Fibroblast of gingiva (primary cell): ENCODE measurements at regions not wholly inside any gene's neighbourhood (a gene's known extent, or its start where the extent isn't known, plus 50 kb on each side); places are given as distances from the start of the nearest gene placed in this dataset.

Experiments
- DNase-seq: peaks from one replicate; pipeline ENCODE4 v3.0.0-alpha.2; 2011; ENCODE audit warnings: low read depth

DNA sequence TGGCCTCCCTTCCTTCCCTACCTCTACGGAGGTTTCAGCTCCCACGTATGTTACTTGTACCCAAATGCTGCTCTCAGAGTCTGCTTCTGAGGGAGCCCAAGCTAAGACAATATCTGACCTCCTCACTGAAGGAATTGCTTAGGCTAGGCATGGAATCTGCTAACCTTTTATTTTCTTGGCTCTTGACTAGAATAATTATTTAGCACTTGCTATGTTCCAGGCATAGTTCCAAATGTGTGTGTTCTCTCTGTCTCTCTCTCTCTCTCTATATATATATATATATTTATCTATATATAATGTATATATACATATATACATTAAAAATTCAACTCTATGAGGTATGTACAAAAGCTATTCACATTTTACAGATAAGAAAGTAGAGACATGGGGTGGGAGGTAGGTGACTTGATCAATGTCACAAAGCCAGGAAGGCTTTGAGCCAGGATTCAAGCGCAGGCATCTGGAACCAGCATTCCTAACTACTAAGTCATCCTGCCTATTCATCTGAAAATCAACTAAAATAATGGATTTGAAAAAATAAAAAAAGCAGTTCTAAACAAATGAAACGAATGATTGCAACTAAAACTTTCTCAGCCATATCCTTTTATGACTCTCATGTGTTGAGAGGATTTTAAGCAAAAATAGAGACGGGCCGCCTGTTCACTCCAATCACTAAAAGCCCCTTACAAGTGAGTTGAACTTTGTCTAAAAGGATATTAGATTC is 189.7 kb upstream of the JAG1 start:
- DNase-seq: peak; percentile 83

DNA sequence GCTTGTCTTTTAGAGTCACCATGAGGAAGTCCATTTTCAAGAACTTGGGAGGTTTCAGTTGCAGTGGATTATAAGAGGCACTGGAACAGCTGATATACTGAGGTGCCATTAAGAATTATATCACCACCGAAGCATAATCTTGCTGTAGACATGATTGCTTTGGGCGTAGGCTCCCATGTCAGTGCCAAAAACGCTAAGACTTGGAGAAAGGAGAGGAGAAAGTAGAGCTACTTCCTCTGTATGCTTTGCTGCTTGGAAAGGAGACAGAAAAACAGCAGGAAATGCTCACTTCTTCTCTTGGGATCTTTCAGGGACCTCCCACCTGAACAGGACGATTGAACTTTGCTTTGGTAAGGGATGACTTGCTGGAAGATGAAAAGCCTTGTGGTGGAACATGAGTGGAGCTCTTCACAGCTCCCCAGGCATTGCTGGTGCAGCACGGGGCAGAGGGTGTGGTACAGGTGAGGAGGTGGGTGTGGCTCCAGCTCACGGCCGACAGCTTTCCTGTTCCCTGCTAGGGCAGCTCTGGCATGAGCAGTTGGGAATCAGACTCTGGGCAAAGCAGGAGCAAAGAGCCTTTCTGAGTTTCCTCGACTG is 190.4 kb upstream of the JAG1 start:
- DNase-seq: peak; percentile 26

DNA sequence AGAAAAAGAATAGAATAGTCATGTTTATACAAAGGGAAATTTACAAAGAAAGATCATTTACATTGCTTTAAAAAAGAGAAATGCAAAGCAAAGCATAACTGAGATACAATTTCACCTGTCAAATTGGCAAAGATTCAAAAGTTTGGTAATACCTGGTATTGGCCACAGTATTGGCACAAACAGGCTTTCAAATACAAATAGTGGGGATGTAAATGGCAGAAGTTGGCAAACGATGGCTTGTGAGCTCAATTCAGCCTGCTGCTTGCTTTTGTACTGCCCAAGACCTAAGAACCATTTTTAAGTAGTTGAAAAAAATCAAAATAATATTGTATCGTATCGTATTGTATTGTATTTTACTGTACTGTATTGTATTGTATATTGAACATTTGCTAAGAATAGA is 194.5 kb upstream of the JAG1 start:
- no peak for DNase-seq

DNA sequence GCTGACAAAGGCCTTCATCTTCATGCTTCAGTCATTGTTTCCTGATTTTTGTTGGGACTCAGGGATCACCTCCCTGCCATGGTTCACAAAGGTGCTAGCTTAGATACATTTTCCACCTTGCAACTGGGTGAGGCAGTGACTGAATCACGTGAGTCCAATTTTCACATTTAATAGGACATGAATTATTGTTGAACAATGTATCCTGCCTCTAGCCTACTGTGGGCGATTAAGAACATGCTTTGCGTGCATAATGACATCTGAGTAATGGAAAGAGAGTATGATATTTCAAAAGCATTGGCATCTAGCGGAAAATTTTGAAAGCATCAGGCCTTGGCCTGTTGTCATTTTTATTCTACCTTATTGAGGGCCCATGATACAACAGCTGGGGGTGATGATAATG is 199.2 kb upstream of the JAG1 start:
- DNase-seq: no peak

DNA sequence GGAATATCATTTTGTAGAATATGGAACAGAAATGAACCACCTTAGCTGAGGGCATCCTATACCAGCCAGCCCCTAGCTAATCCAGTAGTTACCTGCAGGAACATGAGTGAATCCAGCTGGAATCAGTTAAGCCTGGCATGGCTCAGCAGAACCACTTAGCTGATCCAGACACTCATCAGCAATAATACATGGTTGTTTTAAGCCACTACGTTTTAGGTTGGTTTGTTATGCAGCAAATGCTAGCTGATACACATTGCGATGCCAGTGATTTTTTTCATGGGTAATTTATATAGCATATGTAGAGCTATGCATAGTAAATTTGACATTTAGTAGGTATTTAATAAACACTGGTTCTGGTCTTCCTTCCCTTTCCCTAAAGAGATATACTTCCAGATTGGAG is 201.9 kb upstream of the JAG1 start:
- DNase-seq: no peak

DNA sequence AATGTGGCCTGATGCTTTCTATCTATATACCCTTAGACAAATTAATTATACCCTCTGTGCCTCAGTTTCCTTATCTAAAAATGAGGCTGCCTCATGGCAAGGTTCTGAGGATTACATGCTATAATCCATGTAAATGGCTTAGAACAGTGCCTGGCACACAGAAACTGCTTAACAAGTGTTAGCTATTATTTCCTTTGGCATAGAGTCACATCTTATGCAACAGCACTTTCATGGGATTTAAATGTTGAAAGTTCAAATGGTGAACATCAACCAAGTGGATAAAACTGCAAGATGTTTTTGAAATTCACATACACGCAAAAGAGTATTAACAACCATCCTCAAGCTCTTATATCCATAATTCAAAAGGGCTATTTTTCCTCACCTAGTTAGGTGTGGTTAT is 202.8 kb upstream of the JAG1 start:
- DNase-seq: peak; percentile 66

DNA sequence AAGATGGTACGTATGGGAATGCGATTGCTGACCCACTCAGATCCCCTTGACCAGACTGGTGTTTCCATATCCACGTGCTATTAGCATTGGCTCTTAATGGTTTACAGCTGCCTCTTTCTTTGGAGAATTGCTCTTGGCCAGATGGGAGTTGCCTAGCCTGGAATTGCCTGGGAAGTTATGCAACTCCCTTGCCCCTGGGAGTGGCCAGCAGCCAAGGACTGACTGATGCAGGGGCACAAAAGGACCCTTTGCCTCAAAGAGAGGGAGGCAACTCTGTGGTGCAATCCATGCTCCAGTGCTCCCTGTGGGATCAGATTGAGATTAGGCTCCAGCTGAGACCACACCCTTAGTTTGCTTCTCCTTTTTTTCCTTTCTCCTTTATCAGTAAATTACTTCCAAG is 203.5 kb upstream of the JAG1 start:
- peak; percentile 73 for DNase-seq

DNA sequence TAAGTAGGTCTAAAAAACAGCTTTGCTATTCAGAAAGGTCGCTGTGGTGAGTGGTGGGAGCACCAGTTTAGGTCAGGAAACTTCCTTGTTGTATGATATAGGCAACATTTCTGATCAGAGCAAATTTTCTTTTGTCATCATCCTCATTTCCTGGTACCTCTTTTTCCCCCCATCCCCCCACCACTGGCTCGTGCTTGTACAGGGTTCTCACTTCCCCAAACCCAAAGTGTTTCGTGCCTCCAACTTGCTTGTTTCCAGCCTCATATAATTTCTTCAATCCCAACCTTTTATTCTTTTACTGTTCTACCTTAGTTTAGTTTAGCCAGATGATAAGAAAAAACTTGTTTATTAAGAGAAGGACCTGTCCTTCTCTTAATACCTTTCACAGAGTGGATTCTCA is 209.4 kb upstream of the JAG1 start:
- no peak for DNase-seq

DNA sequence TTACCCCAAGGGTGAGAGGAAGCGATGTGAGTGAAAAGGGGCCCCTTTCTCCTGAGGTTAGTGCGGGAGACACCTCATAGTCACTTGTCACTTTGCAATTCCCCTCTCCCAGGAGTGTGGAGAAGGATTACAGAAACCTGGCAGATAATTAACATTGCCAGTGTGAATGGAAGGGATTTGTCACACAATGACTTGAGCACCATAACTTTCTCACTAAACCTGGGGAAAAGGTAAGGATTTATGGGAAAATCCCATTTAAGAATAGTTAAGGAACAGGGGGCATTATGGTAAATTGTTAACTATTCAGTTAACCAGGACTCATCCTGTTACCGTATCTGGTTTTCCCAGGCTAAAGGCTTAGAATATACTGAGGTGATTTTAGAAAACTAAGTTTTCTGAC is 219.5 kb upstream of the JAG1 start:
- no peak for DNase-seq

DNA sequence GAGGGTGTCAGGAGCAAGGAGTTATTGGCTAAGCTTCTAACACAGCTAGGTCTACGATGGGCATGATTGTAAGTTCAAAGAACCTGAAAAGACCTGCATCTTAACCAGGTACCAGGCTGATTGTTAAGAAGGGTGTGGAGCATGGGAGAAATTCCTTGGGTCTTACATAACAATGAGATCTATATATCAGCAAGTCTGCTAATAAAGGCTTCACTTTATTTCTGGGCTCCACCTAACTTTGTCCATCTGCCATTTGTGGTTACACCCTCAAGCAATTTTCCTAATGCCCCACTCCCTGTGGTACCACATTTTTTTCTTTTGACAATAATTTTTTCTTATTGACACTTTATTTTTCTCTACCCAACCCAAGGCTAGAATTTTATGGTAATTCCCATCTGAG is 223.5 kb upstream of the JAG1 start:
- no peak for DNase-seq

DNA sequence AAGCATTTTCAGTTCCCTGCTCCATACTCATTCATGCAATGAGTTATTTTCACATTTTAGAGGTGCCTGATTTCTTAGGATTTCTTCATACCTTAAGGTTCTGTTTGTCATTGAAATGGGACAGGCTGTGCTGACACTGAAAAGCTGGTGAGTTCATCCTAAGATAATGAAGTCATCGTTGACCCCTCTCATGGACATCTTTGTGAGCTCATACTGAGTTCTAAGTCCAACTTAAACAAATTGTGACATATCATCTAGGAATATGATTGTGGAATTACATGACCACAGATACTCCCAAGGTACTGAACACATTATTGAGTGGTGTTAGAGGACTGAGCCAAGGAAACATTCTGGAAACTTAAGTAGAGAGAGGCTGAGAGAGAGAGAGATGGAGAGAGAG is 224.8 kb upstream of the JAG1 start:
- DNase-seq: peak; percentile 57

DNA sequence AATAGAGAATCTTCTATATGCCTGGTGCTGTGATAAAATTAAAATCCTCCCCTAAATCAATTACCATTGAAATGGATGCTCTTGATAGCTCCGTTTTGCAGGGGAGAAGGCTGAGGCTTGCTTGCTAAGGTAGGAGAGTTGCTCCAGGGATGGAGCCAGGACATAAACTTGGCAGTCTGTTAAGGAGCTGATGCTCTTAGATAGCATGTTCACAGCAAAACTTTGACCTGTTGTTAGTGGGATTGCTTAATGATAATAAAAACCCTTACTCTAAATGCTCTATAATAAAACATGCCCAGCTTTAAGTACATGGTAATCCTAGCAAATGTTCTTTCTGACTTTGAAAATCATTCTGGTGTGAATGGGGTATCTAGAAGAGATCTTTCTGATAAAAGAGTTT is 228.4 kb upstream of the JAG1 start:
- no peak for DNase-seq

DNA sequence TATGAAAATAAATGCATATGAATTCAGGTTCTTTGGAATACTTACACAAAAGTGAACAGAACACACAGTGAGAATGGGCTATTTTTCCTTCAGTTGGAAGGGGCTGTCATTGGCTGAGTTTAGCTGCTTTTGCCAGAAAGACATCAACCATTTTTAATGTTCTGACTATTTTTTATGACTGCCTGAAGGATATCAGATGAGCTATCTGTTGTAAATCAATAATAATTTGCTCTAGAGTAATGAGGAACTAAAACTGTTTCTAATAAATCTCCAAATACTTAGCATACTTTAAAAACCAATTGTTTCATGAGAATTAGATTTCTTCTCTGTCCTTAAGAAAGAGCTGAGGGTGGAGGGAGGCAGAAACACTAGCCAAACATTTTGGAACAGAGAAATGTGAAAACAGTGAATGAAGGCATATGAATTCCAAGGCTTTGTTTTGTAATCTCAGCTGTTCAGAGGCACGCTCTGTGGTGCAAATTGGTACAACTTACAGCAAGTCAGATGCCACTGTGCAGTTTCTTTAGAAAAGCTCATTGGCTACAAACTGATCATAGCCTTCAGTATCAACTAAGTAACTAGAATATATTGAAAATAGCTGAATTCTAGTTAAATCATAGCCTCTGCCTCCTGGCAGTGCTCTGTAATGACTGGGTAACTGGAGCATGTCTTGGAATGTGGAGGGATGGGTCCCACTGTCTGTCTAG is 228.9 kb upstream of the JAG1 start:
- DNase-seq: peak; percentile 90

DNA sequence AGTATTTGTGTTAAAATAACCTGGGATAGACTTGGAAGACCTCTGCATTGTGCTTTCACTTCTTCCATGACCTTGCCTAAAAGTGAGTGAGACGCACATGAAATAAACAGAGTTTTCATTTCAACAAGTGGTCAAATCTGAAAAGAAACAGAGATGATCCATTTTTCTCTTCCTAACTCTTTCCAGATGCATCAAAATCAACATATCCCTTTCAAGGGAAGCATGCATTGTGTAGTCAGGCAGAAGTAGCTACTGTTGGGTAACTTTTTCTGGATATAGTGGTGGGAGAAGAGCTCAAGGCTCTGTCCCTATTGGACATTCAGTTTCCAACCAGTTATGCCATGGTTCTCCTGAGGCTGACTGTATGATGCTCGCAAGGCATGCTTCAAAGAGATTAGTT is 233.0 kb upstream of the JAG1 start:
- peak; percentile 73 for DNase-seq

DNA sequence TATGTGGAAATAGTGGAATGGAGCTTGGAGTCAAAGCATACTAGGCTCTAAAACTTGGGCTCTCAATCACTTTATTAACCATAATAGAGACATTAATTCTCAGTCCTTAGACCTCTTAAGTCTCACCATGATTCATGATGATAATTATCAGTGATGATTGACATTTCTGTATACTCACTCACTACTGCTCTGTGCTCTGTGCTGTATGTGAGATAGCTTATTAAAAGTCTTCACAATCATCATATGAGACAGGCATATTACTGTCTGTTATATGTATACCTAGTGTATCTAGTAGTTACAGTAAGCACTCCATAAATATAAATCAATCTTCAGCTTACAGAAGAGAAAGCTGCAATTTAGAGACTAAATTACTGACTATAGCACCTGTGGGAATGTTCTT is 236.0 kb upstream of the JAG1 start:
- no peak for DNase-seq

DNA sequence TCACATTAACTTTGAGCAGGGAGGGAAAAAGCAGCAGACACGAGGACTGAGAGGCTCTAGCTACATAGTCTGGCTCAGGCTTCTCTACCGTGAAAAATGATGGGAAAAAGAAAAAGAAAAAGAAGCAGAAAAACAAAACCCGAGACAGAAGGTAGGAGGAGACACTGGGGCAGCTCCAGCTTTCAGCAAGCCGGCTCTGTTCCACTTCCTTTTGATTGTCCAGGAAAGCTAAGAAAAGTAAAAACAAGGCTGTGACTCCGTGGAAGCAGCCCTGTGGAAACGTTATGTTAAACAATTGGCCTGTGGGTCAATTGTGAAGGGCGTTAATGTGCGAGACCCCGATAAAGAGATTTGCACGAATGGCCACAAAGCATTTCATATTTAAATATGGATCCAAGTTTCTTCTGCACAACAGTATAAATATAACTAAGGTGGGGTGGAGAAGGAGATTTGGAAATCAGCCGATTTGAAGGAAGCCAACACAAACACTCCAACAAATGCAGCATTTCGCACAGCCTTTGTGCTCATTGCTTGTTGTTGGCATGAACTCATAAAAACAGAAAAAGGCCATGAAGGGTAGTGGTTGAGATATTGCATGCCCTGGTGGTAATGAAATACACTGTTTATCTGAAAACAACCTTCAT is 236.9 kb upstream of the JAG1 start:
- DNase-seq: no peak

DNA sequence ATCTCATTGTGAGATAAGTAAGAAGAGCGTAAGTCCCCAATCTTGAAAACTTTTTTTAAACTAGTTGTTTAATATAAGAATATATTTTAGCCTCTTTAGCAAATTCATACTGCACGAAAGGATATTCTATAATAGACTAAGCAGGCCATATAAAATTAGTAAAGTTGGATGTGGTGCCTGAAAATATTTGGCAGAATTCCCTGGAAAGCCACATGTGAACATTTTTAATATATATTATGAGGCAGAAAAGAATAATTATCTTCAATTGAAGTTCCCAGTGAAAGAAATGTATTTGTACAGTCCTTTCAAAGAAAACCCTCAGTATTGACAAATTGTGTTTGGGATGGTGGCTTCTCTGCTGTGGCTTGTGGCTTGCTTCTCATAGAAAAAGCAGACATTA is 237.5 kb upstream of the JAG1 start:
- DNase-seq: no peak

DNA sequence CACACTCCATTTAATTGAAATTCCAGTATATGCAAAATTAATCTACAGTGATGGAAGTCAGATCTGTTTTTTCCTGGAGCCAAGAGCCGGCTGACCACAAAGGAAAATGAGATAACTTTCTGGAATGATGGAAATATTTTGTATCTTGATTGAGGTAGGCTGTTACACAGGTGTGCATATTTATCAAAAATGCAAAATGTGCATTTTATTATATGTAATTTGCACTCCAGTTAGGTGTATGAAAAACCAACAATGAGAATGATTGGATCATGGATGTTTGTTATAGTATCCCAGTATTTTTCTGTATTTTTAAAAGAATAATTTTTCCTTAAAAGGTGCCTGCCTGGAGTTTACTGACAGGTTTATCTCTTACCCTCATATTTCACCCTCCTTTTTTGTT is 242.0 kb upstream of the JAG1 start:
- DNase-seq: no peak

DNA sequence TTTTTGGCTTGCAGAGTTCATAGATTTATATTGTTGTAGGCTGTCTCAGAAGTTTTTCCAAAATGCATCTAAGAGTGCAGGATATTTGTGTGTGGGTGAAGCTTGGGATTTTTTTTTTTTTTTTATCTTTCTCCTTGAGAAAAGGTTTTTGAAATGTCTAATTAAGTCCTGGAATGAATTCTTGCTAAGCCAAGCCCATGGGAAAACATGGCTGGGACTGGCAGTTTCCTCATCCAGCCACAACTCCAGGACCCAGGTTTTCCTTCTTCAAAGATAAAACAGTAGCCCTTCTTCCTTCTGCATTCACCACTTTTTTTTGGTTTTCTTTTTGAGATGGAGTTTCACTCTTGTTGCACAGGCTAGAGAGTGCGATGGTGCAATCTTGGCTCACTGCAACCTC is 242.5 kb upstream of the JAG1 start:
- peak; percentile 39 for DNase-seq

DNA sequence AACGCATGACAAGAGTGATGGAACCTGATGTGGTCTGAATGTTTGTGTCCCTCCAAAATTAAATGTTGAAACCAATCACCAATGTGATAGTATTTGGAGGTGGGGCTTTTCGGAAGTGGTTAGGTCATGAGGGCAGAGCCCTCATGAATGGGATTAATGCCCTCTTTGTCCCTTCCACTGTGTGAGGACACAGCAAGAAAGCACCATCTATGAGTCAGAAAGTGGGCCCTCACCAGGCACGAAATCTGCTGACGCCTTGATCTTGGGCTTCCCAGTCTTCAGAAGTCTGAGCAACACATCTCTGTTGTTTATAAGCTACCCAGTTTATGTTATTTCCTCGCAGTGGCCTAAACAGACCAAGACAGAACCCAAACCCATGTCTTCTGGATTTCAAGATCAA is 244.0 kb upstream of the JAG1 start:
- DNase-seq: no peak

DNA sequence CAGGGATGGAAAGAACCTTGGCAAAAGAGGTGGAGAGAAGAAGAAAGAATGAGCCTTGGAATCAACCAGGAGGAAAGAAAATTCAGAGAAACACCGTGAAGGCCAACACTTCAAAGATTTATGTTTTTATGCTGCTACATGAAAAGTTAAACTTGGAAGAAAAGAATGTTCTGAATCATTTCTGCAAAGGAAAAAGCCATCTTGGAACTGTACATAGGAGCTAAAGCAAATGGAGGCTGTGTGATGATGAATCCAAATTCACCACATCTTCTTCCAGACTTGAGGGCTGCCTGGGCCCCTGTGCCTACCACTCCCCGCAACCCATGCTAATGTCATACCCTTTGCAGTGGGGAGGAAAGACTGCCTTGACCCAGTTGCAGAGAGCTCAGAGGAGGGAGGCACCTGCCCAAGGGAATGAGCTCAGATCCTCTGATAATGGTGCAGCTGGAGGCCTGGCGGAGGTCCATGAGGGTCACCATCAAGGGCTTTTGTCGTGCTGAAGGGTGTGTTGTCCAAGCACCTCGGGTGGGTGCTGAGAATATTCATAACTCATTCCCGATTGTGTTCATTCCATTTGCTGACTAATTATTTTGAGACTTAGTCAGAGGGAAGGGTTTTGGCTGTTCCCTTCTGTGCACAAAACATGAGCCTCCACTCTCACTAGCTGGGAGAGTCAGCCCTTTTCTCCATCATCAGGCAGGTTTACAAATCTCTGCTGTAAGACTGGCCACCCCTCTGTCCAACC is 245.8 kb upstream of the JAG1 start:
- peak; percentile 60 for DNase-seq

DNA sequence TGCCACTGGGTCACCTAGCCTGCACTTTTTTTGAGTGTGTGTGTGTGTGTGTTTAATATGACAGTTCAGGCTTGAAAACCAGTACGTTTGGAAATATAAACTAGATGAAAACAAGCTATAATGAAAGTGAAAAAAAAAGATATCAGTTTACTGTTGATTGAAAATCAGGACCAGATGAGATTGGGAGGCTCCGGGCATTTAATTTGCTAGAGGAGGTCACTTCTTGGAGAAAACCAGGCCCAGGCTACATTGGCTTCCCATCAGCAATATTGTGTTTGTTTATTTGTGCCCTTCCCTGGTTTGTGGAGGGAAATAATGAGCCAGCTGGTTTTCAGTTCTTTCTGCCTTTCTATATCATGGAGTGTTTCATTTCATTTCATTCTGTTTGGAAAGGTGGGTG is 246.6 kb upstream of the JAG1 start:
- peak; percentile 84 for DNase-seq
